HL-60/S4 (cell line): ENCODE measurements at regions not wholly inside any gene's neighbourhood (a gene's known extent, or its start where the extent isn't known, plus 50 kb on each side); places are given as distances from the start of the nearest gene placed in this dataset.

Experiments used
- in situ Hi-C: fragments of 300-500 bp; cut with MboI; formaldehyde crosslinking; loops from 2 replicates; pipeline ENCODE4 v1.14.3; 2022; ENCODE audit warnings: low sequenced_read_pairs

DNA sequence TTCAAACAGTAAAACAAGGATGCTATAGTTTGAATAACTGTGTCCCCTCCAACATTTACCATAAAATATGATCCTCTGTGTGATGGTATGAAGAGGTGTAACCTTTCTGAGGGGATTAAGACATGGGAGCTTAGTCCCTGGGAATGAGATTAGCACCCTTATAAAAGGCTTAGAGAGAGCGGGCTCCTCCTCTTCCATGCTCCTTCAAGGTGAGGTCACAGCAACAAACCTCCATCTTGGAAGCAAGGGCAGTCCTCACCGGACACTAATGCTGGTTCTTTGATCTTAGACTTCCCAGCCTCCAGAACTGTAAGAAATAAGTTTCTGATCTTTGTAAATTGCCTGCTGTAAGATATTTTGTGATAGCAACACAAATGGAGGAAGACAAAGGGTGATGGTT, 700.3 kb downstream of the TMEM182 start:
- in situ Hi-C loops = no loop called here

DNA sequence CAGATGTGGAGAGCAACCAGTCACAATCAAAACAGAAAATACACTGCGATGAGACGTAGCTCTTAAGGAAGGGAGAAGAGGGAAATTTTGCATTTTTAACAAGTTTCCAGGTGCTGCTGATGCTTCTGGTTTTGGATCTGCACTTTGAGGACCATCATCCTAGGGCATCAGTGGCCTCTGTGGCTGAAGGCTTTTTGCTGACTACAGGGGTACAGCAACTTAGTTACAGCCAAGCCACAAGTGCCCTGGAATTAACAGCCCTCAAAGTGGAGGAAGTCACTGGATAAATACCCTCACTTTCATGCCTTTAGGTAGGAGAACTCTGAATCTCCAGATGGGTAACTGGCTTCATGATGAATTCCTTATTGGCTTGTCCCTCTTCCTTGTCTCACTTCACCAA, 700.9 kb downstream of the TMEM182 start:
- in situ Hi-C loops = no loop called here

DNA sequence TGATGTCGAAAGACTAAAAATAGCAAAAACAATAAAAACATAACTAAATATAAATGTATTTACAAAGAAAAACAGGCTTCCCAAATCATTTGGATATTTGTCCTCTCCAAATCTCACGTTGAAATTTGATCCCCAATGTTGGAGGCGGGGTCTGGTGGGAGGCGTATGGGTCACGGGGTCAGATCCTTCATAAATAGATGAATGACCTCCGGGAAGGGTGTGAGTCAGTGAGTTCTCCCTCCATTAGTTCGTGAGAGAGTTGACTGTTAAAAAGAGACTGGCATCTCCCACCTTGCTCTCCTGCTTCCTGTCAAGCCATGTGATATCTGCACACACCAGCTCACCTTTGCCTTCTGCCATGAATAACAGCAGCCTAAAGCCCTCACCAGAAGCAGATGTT, 703.0 kb downstream of the TMEM182 start:
- in situ Hi-C loops = no loop called here

DNA sequence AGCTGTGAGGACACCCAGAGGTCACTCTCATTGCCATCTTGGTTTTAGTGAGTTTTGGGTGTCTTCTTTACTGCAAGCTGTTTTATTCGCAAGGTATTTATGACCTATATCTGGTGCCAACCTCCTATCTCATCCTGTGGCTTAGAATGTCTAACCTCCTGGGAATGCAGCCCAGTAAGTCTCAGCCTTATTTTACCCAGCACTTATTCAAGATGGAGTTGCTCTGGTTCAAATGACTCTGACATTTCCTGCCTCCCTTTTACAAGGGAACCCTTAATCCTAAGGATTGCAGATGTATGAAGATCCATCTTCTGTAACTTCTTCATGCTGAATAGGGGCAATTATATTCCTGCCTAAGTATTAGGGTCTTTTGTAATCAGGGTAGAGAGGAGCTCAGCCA, 708.0 kb downstream of the TMEM182 start:
- in situ Hi-C loops = no loop called here

DNA sequence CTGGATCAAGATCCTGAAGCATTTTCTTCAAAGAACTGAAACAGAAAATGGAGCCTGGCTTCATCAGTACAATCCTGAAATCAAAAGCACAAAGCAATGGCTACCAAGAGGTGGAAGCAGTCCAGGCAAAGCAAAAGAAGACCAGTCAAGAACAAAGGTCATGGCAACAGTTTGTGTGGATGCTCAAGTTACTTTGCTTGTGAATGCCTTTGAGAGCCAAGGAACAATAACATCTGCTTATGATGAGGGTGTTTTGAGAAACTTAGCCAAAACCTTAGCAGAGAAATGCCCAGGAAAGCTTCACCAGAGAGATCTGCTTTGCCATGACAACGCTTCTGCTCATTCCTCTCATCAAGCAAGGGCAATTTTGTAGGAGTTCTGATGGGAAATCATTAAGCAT, 723.1 kb downstream of the TMEM182 start:
- in situ Hi-C loops = no loop called here

DNA sequence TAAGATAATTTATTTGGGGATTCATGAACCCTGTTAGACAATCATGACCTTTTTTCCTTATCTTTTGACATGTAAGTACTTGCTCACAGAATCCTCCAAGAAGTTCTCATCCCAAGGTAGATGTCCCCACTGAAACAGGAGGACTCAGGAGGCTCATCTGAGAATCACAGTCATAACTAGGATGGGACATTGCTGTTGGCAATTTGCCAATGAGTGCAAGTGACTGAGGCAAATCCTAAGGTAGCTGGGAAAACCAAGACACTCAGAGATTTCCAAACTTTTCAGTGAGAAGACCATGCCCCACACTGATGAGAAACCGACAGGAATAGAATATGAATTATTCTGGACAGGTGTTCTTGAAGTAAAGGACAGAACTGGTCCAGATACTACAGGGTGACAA, 735.0 kb downstream of the TMEM182 start:
- in situ Hi-C loops = no loop called here

DNA sequence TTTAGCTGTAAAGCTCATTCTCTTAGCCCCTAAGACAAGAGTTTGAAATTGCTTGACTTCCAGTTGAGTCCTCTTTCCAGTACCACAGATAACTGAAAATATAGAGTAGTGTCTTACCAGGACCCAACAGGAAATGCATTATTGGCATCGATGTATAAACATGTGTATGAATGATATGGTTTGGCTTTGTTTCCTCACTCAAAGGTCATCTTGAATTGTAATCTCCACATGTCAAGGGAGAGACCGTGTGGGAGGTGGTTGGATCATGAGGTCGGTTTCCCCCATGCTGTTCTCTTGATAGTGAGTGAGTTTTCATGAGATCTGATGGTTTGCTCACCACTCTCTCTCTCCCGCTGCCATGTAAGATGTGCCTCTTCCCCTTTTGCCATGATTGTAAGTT, 745.0 kb downstream of the TMEM182 start:
- in situ Hi-C loops = no loop called here

DNA sequence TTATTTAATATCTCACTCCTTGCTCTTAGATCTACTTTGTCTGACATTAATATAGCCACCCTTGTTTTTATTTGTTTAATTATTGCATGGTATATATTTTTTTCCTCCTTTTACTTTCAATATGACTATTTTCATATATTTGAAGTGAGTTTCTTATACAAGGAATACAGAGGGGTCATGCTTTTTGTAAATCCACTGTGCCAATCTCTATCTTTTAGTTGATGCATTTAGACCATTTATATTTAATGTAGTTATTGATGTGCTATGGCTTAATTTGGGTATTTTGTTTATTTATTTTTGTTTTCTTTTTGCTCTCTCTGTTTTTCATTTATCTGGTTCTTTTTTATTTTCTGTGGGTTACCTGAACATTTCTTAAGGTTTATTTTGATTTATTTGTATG, 750.6 kb downstream of the TMEM182 start:
- in situ Hi-C loops = no loop called here

DNA sequence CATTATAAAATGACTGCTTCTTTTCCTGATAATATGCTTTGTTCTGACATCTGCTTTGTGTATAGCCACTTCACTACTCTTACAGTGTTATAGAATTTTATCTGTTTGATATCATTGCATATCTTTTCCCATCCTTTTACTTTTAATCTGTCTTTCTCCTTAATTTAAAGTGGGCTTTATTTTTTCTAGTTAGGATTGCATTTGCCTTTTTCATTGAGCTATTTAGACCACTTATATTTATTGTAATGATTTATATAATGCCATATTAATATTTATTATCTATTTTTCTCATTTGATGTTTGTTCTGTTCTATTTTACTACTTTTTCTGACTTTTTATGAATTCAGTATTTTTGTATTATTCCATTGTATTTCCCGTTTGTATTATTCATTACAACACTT, 758.7 kb downstream of the TMEM182 start:
- in situ Hi-C loops = no loop called here

DNA sequence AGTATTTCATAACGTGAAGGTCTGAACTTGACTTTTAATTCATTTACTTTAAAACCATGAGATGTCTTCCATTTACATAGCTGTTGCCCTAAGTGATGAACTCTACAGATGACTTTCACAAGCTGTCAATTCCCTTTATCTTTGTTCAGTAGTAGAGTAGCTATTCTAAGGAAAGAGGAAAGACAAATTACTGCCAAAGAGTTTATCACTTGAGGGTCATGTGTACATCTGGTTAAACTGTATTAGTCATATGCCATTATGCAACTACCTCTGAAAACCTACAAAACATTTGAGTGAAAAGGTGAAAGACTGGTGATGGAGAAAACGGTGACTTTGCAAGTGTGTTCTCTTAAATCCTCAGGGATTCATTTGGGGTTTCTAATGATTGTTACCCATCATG, 763.9 kb downstream of the TMEM182 start:
- in situ Hi-C loops = no loop called here

DNA sequence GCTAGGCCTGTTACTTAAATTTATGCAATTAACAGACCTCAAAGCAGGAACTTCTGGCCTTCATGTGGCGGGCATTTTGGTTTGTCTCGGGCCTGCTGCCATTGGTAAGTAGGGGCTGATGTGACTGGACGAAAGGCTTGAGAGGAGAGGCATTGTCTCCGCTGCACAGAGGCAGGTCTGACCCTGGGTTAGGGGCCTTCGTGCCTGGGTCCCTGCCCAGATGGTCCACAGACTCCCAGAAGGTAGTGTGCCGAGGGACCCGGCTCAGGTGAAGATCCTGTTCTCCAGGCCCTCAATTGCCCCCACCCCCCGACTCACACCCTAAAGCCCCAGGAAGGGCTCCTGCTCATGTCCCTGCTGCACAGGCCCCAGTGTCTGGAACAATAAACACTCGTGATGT, 764.9 kb downstream of the TMEM182 start:
- in situ Hi-C loops = no loop called here

DNA sequence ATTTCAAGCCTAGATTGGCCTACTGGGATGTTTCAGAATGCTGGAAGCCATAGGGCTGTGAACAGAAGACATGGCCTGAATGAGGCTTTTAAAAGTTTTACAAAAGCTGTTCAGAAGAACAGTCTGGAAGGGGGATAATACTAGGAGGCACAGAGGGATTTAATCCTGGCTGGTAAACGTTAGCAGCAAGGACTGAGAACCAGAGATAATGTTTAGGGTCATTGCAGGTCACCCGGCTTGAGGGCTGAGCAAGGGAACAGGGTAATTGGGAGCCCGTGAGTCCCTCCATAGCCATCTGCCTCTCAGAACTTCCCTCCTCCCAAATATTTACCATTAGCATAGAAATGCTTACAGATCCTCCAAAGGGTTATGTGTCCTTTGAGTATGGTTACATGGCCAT, 765.4 kb downstream of the TMEM182 start:
- in situ Hi-C loops = no loop called here

DNA sequence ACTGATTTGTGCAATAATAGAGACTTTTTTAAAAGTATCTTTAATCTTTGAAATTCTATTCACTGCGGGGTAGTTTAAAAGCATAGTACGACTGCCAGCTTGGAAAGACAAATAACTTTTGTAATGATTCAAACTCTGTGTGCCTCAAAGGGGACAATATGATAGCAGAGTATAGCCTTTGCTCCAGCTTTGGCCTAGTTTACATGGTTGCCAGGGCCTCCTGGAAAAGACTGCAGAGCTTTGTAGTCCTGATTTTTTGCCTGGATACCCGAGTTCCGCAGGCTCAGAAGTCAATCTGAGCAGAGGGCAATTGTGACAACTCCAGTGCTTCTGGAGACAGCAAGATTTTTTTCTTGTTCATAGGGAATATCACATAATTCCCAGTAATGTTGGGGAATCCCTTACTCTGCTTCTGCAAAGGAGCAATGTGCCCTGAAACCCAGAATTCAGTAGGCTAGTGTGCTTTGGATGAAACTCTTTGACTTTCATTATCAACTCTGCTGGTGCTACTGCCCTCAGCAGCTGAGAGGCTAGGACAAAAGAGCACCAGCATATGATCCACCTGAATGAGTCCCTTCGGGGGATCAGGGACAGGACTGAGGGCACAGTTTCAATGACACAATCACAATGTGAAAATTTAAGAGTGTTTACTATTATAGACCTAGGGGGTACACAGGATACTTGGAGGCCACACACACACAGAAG, 768.1 kb downstream of the TMEM182 start:
- in situ Hi-C loops = no loop called here

DNA sequence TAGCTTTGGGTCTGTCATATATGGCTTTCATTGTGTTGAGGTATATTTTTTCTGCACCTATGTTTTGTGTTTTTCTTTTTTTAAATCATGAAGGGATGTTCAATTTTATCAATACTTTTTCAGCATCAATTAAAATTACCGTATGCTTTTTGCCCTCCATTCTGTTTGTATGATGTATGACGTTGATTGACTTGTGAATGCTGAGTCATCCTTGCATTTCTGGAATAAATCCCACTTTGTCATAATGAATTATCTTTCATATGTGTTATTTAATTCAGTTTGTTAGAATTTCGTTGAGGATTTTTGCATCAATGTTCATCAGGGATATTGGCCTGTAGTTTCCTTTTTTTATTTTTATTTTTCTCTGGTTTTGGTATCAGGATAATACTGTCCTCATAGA, 790.9 kb downstream of the TMEM182 start:
- in situ Hi-C loops = no loop called here

DNA sequence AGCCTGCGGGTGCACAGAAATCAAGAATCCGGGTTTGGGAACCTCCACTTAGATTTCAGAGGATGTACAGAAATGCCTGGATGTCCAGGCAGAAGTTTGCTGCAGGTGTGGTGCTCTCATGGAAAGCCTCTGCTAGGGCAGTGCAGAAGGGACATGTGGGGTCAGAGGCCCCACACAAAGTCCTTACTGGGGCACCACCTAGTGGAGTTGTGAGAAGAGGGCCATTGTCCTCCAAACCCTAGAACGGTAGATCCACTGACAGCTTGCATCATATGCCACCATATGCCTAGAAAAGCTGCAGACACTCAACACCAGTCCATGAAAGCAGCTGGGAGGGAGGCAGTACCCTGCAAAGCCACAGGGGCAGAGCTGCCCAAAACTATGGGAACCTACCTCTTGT, 833.0 kb downstream of the TMEM182 start:
- in situ Hi-C loops = no loop called here

DNA sequence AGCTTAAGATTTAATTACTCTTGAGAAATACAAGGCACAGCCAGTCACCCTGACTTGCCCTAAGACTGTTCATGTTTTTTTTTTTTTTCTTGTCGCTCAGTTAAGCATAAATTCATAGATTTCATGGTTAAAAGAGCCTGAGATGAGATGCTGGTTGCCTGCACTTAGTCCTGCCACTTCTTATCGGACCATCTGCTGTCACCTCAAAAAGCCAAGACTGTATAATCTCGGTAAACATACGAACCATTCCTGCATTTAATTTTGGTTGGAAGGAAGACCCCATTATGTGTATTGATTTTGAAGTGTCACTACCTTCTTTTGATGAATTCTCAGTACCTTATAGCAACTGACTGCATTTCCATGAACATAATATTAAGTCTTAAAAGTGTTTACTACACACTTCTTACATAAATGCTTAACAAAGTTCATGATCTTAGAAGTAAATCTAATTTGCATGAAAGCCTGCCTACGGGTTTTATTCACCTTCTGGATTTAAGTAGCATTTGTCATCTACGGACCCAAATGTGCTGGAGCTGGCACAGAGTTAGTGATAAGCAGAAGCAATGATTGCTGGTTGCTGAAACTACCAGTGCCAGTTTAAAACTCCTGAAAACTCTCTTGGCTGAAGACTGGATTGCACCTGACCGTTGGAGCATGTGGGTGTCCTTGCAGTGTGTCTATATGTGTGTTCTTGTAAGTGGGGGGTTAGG, 843.4 kb downstream of the TMEM182 start:
- in situ Hi-C loops = no loop called here

DNA sequence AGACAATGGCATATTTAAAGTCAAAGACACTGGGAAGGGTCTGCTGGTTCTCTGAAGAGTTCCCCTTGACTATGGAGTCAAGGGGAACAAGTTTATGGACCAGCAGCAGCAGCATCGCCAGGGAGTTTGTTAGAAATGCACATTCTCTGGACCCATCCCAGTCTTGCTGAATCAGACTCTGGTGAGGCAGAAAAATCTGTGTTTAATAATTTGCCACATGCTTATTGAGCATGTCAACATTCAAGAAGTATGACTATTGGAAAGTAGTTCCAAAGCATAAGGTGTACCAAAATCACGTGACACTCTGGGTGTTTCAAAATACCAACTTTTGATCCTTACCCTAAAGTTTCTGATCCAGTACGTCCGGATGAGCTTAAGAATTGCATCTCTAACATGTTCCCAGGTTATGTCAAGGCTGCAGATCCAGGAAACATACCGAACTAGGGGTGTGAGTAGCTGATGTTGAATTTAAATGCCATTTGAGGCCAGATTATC, 853.8 kb downstream of the TMEM182 start:
- in situ Hi-C loops = no loop called here

DNA sequence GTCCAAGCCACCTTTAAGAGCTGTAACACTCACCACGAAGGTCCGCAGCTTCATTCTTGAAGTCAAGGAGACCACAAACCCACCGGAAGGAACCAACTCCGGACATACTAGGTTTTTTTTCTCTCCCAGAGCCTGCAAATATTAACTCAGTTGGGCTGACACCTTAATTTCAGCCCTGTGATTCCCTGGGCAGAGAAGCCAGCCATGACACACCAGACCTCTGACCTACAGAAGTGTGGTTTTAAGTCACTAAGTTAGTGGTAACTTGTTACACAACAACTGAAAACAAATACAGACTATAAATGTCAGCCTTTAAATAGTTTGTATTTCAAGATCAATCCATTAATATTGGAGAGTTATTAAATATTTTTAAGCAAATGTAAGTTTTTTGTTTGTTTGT, 855.1 kb downstream of the TMEM182 start:
- in situ Hi-C loops = no loop called here

DNA sequence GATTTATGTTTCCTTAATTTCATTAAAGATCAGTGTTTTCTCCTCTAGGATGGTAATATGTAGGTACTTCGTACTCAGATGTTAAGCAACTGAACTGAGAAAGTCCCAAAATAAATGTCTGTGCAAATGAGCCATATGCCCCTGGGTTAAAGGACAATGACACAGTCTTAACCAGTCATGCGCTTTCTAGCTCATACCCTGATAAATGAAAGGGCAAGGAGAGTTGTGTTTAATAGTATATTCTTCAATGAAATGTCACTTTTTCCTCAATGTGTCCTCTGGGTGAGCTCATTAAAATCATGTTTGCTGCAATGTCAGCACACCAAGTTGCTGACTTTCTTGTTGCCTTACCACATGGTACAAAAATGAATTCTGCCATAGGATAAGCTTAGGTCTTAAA, 856.3 kb downstream of the TMEM182 start:
- in situ Hi-C loops = no loop called here

DNA sequence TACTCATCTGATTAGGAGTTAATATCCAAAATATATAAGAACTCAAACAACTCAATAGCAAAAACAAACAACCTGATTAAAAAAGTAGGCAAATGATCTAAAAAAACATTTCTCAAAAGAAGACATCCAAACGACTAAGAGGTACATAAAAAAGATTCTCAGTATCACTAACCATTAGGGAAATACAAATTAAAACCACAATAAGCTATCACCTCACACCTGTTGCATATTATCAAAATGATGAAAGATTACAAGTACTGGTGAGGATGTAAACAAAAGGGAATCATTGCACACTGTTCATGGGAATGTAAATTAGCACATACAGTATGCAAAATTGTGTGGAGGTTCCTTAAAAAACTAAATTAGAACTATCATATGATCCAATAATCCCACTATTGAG, 865.5 kb downstream of the TMEM182 start:
- in situ Hi-C loops = no loop called here

DNA sequence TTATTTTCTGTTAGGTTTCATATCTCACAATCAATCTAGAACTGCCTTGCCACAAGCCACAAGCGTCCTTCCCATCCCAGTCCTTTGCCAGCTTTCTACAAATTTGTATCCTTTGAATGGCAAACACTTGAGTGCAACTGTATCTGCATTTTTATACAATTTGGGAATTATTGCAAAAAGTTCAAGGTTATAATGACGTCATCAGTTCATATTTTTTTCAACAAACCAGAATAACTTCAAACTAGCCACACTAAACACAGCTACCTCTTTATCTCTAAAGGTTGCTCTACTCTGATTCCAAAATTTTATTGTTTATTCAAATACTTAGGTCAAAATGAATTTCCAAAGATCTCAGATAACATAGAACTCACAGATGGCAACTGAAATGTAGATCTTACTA, 877.1 kb downstream of the TMEM182 start:
- in situ Hi-C loops = no loop called here

DNA sequence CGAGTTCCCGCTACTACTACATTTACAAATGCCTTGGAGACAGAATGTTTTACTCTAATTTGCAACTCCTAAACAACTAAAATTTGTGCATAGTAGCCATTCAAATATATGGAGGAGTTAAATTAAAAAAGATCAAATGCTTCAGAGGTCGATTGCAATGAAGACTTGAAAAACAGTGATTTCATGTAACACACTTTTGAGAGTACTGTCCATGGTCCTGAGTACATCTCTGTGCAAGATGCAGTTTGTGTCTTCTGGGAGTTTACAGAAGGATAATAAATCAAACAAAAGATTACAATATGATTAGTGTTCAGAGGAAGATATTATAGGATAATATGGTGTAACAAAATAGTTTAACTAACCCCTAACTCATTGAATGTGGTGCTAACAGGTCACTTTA, 894.7 kb downstream of the TMEM182 start:
- in situ Hi-C loops = no loop called here

DNA sequence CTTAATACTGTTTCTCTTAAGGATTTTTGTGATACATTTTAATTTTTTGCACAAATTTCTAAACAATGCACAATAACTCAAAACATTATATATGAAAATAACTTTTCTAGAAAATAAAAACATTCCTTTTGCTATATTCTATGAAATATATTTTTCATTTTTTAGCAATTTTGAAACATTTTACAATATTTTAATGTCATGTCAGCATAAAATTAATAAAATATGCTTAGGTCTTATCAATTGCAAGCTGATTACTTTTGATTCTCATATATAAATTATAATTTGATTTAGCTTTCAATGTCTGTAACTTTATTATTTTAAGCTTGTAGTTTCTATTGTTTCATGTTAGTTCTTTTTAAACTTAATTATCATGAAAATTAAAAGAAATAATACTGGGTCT, 898.7 kb downstream of the TMEM182 start:
- in situ Hi-C loops = no loop called here
